D721Med (cell line): ENCODE measurements at regions not wholly inside any gene's neighbourhood (a gene's known extent, or its start where the extent isn't known, plus 50 kb on each side); places are given as distances from the start of the nearest gene placed in this dataset.

Source experiments
- DNase-seq: peaks from one replicate; pipeline ENCODE4 v3.0.0; 2011; ENCODE audit warnings: low spot score; ENCODE audit not compliant: insufficient read length
- FAIRE-seq: peaks from 2 replicates; lab custom pipeline; 2011; peaks lifted over from hg19 to GRCh38; lab: Jason Lieb, UNC
- CTCF ChIP-seq: IDR thresholded peaks from 2 replicates; pipeline ENCODE4 v1.5.1; 2012; ENCODE audit warnings: mild to moderate bottlenecking, control low read depth; ENCODE audit not compliant: insufficient read depth; ENCODE audit errors: missing control alignments

DNA sequence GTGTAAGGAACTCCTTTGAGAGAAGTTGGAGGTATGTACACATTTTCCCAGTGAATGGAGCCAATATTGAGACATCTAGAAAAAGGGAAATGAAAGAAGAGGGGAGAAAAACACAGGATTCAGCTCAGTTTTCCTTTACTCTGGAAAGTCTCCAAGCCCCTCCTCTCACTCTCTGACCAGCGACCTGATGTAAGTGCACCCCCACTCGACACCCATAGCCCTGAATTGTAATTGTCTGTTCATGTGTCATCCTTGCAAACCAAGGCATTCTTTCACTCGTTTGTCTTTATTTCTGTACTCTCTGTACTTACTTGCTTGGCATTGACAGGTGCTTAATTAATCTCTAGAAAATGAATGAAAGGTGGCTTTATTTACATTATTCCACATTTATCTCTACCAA, 55.7 kb upstream of the CTAGE1 start:
- TF ChIP-seq CTCF = no peak
- DNase-seq (no peak), FAIRE-seq (no peak)

- no peak for TF ChIP-seq CTCF
- no peak for FAIRE-seq
- DNase-seq = no peak
Measured at GRCh38 chr18:22475426-22476100, 57.8 kb upstream of the CTAGE1 start.

DNA sequence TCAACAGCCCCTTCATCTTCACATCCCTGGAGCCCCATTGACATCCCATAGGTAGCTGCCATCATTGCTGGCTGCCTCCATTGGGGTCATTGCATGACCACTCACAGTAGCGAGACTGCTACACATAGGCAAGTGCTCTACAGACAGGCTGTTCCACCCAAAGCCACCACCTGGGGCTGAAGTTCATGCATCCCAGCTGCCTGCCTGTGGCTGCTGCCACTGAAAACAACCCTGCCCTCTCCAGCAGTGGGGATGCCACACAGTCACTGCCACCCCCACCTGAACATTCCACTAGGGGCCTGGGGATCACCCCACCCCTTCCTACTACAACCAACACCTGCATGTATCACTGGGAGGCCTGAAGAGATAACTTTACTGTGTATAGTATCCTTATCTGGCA, 59.5 kb upstream of the CTAGE1 start:
- DNase-seq (no peak), FAIRE-seq (no peak)
- TF ChIP-seq CTCF = no peak

GRCh38 chr18:22482948-22483347, 65.2 kb upstream of the CTAGE1 start:
- TF ChIP-seq CTCF = no peak
- no peak for DNase-seq
- no peak for FAIRE-seq

GRCh38 chr18:22483407-22483806, 65.7 kb upstream of the CTAGE1 start:
- FAIRE-seq (no peak), DNase-seq (no peak)
- TF ChIP-seq CTCF = no peak

- FAIRE-seq (no peak), DNase-seq (no peak)
- no peak for TF ChIP-seq CTCF
Measured at GRCh38 chr18:22484471-22484870, 66.8 kb upstream of the CTAGE1 start.

DNA sequence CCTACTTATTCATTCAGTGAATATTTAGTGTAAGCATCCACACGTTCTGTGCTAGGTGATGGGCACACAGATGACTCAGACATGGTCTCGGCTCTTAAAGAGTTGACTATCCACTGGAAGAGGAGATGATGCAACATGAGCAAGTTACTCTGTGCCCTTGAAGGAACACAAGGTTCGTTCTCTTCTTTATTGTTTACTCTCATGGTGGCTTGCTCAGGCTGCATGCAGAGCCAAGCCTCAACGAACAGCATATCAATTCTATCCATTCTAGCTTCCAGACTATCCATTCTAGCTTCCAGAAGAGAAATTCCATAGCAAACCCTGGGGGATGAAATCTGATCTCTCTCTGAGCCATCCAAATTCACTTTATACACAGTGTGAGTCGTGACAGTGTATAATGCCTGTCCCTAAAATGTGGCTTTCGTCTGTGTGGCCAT, 68.1 kb upstream of the CTAGE1 start:
- DNase-seq (no peak), FAIRE-seq (no peak)
- TF ChIP-seq CTCF = no peak
